MV-4-11 (cell line): ENCODE measurements at regions not wholly inside any gene's neighbourhood (a gene's known extent, or its start where the extent isn't known, plus 50 kb on each side); places are given as distances from the start of the nearest gene placed in this dataset.
"Not testable (repeated sequence)": the region's sequence is repeated elsewhere in the genome, so short reads cannot be mapped to it uniquely, and the experiment has no call there.

Source experiments
- DNase-seq: peaks from one replicate; lab custom pipeline; 2025; lab: John Stamatoyannopoulos, UW

DNA sequence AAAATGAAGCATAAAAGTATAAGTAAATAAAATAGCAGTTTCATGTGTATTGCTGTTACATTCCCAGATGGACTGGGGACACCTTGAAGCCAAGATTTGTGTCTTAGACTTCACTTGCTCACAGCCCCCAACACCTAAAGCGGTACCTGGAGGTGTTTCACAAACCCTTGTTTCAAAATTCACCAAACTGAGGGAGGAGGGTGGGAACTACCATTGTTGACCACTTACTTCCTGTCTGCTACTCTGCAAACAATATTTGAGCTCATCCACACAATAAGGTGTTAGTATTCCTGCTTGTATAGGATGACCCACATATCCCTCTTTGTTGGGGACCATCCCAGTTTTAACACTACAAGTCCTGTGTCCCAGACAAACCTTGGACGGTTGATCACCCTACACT is 115.9 kb upstream of the SYT6 start:
- no peak for DNase-seq

DNA sequence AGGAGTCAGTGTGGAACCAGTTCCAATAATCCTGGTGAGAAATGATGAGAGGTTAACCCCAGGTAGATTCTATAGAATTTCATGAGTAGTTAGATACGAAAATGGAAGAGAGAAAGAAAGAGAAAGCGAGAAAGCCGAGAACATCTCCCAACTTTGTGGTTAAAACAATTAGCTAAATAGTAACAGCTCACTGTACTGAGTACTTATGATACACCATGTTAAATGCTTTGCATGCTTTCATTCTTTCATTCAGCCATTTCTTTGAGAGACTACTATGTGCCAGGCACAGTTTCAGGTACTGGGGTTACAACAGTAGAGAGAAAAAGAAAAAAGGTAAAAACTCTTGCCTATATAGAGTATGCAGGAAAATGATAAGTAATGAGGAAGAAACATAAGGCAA is 109.7 kb upstream of the SYT6 start:
- DNase-seq, result no peak

DNA sequence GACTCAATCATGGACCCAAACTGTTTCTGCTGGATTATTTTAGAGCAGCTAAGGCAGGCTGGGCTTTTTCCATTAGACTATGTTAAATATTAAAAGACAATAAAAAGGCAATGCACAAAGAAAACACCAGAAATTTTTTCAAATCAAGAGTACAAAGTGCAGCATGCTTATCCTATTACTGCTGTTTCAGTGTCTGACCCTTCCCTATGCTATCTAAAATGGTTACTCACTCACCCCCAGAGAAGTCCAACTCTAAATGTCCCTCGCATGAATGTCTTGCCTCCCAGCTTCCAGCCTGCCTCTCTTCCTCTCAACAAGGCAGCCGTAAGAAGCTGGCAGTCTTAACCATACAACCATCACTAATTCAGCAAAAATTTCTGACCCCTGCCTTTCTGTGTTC is 108.7 kb upstream of the SYT6 start:
- no peak for DNase-seq

DNA sequence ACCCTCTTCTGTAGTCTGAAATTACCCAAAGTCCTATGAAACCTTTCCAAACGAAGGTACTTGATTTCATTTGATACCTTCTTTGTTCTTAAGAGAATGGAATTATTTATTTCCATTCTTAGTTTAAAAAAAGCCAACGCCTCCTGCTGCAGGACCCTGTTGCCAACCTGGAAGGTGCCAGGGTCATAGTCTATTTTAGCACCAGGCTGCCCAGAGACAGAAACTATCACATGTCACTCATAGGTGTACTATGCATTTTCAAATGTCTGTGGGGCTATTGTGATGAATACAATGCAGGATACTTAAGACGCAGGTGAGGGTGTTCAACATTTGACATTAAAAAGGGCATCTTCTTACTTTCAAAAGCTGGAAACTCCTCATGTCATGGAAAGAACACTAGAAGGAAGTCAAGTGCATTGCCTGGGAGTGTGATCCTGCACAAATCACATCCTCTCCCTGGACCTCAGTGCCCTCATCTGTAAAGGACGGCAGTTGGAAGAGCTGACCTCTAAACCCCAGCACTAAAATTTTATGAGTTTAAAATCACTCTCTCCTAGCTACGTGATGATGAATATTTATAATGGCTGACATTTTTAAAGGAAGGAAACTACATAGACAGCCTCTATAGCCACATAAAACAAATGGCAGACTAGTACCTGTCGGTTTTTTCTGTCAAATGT is 107.3 kb upstream of the SYT6 start:
- no peak for DNase-seq

DNA sequence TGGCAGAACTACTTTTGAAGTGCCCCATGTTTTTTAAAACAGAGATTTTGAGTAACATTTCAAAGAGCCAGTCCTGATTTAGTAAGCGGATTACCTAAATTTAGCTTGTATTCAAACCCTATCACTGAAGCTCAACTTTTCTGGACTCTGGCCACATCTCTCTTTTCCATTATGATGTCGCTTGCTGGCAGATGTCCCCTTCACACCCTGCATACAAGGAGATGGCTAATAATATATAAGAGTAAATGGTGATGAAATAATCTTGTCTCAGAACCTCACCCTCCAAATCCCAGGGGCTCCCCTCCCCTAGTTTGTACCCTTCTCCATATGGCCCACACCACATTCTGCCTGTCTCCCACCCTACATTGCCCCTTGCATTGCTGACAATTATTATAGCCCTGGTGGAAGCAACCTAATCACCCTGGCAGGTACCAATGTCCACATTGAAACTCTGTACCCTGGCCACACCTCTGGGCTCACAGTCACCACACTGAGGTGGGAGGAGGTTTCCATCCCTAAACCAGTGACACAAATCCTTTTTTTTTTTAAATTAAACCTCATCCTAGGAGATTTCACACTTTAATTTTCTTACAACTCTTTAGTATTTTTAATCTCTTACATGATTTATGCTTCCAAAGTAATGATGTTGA is 106.0 kb upstream of the SYT6 start:
- no peak for DNase-seq

DNA sequence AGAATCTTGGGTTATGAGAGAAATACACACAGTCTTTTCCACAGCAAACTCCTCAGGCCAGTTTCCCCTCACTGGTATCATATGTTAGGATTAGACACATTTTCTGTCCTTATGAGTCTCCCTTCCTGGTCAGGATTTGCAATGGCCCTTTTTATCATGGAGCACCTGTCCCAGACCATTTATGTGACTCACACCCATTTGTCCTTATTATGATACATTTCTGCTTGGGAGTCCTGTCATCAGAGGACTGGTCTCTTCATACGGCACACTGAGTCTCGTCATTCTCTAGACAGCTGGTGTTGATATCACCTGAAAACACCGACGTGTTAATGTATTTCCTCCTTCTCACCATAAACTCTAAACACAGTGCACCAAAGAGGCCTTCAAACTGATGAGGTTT is 105.0 kb upstream of the SYT6 start:
- no peak for DNase-seq

DNA sequence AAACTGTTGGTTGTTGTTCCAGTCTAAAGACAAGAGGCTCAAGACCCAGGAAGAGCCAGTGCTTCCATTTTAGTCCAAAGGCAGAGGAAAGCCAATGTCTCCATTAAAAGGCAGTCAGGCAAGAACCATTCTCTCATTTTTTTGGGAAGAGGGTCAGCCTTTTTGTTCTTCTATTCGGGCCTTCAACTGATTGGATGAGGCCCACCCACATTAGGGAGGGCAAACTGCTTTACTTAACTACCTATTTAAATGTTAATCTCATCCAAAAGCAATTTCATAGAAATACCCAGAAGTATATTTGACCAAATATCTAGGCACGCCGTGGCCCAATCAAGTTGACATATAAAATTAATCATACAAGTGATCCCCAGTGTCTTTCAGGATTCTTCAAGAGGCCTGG is 104.4 kb upstream of the SYT6 start:
- DNase-seq, result no peak

DNA sequence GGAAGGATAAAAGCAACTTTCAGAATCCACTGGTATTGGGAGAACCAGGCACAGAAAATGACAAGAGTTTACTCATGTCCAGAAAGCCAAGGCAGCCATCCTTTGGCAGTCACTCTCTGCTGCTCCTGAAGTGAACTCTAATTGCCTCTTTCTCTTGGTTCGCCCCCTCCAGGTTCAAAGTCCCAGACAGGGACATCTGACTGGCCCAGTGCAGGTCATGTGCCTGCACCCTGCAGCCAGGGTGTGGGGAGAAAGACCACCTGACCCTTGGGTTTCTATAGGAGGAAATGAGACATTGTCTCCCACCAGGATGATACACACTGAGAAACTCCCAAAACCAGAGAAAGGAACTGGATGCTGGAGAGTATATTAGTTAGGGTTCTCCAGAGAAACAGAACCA is 103.9 kb upstream of the SYT6 start:
- DNase-seq, result no peak

DNA sequence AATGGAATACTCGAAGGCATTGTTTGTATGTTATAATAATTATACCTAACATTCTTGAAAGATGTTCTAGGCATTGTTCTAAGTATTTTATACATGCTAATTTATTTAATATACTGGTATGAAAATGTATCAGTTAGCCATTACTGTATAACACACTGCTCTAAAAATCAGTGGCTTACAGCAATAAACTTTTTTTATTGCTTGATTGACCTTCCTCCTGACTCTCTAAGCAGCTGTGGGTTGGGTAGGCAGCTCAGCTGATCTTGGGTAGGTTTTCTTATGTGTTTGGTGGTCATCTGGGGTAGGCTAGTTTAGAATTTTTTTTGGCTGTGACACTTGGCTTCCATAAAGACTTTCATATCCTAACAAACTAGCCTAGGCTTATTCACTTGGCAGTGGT is 100.2 kb upstream of the SYT6 start:
- DNase-seq, result no peak

DNA sequence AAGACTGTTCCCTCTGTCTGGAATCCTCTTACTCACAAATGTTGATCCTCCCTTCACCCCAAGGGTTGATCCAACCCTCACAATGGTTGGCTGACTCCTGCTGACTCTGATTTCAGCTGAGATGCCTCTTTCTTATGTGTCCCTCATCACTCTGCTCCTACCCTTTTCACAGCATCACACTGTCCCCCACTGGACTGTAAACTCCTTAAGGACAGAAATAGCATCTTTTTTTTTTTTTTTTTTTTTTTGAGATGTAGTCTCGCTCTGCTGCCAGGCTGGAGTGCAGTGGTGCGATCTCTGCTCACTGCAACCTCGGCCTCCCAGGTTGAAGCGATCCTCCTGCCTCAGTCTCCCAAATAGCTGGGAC is 97.9 kb upstream of the SYT6 start:
- DNase-seq, result no peak

DNA sequence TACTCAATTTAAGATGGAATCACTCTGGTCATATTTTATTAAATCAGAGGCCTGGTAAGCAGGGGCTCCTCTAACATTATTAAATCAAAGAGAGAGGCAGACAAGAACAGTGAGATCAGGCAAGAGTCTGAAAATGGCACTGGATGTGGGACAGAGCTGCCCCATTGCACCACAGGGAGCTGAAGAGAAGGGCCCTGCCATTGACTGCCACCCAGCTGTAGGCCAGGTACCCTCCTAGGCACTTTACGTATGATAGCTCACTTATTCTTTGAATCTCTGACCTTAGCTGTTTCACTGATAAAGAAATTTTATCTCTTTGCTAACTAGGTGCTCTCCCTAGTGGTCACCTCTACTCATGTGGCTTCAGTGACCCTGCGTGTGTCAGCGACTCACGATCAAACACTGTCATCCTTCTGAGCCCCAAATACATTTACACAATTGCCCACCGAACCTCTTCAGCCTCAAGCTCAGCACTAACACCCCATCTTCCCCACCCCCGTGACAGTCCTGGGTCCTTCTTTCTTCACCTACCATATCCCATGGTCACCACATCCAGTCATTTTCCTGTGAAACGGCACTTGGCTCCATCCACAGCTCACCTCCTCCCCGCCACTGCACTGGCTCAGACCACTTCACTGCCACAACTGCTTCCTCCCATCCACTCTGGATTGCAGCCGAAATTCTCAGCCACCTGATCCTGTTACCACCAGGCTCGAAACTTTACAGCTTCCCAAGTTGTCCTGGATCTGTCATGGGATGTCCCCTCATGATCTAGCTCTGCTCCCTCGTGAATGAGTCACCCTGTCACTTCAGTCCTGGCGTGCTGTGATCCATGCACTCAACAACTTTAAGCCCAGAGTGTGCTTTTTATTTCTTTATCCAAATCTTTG is 97.3 kb upstream of the SYT6 start:
- DNase-seq, result no peak

DNA sequence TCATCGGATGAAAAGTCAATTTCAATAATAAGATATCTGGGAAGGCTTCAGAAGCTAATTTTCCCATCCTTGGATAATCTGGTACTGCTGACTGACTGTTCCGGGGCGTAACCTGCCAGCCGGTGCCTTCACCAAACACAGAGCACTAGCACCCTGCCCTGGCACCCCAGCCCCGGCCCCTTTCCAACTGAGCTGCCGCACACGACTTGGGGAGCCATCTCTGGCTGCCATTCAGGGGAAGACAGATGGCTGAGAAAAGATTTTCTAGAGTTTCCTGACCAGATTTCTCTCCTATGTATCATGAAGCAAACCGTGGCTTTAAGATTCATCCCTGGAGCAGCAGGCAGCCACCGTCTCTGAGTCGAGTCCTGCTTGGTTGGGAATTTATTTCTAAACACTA is 96.0 kb upstream of the SYT6 start:
- no peak for DNase-seq

DNA sequence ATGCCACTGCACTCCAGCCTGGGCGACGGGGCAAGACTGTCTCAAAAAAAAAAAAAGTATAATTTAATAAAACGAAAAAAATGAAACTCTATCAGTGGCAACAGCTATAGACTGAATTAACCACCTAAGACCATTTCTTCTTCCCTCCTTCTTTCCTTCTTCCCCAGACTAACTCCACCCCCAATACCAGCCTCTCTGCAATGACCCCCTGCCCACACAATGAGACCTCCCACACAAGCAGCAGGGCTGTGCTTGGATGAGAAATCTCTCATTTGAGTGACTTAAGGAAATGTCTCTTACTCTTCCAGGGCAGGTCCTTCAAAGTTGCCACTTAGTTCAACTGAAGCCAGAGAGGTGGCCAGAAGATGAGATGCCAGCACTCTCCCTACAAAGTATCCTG is 94.5 kb upstream of the SYT6 start:
- no peak for DNase-seq

DNA sequence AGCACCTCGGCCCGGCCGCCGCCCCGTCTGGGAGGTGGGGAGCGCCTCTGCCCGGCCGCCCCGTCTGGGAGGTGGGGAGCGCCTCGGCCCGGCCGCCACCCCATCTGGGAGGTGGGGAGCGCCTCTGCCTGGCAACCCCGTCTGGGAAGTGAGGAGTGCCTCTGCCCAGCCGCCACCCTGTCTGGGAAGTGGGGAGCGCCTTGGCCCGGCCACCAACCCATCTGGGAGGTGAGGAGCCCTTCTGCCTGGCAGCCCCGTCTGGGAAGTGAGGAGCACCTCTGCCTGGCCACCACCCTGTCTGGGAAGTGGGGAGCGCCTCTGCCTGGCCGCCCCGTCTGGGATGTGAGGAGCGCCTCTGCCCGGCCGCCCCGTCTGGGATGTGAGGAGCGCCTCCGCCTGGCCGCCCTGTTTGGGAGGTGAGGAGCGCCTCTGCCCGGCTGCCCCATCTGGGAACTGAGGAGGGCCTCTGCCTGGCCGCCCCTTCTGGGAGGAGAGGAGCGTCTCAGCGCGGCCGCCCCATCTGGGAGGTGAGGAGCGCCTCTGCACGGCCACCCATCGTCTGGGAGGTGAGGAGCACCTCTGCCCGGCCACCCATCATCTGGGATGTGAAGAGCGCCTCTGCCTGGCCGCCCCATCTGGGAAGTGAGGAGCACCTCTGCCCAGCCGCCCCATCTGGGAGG is 89.0 kb upstream of the SYT6 start:
- DNase-seq, result not testable (repeated sequence)

DNA sequence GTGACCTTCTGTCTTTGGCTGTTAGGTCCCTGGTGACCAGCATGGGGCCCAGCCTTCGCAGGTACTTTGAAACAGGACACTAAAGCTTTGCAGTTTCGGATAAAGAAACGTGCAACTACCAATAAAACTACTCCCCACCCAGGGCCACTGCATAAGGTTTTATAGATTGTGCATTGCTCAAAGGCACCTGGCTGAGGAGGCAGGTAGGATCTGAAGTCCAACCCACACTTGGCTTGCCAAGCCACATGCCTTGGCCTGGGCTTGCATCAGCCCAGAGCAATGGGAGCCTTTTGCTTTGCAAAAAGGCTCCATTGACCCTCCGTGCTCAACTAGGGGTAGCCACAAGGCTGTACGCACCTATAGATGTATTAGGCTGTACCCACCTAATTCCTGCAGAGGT is 84.4 kb upstream of the SYT6 start:
- DNase-seq, result no peak

DNA sequence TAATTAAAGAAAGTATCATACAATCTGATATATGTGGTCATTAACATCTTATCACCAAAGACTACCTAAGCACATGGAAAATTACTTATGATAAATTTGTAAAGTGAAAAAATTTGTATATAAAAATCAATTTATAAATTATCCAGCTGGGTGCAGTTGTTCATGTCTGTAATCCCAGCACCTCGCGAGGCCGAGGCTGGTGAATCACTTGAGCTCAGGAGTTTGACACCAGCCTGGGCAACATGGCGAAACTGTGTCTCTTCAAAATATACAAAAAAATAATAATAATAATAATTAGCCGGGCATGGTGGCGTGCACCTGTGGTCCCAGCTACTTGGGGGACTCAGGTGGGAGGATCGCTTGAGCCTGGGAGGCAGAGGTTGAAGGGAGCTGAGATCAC is 82.8 kb upstream of the SYT6 start:
- no peak for DNase-seq

DNA sequence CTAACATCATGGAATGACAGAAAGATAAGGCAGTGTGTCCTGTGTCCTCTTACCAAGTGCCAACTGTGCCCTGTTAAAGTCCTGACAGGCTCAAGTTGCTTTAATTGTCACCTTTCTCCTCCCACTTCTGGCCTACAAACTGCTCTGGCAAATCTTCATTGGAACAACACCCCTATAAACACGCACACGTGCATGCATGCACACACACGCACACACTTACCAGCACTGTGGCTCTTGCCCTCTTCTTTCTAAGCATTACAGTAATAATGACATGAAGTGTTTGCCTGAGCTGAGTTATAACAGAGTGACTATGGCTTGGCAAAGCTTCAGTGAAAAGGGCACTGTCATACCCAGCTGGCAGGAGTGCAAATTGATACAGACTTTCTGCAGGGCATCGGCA is 82.3 kb upstream of the SYT6 start:
- no peak for DNase-seq

DNA sequence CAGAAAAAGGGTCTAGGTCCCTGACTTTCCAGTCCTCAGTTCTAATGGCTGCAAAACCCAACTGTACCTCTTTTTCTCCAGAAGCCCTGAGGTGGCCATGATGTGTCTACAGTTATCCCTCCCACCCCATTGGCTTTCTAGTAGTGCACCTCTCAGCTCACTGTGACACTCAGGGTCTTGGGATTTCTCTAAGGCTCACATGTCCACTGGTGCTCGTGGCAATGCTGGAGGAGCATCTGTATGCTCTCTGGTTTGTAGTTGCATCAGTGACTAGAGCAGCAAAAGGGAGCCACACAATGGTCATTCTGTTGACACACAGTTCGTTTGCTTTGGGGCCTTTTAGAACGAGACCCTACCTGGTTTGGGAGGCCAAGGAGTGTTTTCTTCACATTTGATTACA is 81.6 kb upstream of the SYT6 start:
- no peak for DNase-seq

DNA sequence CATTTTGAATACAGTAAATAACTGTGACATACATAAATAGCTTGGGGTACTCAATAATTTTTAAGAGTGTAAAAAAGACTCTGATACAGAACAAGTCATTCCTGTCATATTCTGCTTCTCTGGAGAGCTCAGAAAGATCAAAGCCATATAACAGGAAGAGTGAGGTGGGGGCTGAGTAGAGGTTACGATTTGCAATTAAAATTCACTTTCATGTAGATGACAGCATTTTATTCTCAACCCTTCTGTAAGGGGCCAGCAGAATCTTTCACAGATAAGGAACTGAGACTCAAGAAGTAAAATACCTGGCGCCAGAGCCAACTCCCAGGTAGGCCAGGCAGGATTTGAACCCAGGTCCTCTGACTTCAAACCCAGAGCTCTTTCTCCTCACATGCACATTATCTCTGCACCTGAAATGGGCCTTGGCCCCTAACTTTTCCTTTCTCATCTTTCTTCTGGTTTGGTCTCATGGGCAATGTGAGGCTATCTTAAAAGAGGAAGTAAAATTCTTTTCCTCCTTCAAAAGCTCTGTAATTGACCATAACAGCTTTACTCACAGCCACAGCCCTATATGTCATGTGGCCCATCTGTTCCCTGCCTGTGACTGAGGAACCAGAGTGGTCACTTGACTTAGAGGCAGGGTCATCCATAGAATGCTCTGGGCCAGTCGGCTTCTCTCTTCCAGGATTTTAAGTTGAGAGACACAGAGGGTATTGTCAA is 80.9 kb upstream of the SYT6 start:
- DNase-seq, result peak; percentile 95

DNA sequence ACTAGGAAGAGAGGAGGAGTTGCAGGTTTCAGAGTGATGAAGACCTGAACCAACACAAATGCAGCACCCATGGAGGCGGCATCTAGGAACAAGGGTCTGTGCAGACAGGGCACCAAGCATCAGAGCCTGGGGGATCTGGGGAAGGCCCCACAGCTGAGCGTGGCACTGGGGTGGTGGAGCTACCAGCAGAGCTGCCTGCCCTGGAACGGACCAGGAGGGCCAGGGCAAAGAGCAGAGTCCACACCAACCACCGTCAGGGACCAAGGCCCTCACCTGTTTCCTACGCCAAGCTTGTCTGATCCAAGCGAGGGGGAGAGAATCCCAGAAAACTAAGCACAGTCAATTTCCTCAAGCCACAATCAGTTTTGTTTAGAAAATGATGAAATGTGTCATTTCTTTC is 79.0 kb upstream of the SYT6 start:
- no peak for DNase-seq

DNA sequence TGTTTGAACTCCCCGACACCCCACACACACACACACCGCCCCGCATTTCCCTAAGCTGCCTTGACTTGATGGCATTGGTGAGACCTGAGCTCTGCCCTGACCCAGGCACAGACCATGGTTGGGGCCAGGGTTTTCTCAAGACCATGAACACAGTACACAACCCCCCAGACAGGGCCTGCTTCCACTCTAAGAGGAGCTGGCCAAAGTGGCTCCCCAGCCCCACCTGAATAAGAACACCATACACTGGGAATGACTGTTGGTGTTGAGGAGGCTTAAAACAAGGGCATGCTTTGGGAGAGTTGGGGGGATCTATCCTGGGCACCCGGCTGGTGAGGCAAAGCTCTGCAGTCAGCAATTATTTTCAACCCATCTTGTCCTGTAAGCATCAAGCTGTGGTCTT is 77.6 kb upstream of the SYT6 start:
- DNase-seq, result no peak

DNA sequence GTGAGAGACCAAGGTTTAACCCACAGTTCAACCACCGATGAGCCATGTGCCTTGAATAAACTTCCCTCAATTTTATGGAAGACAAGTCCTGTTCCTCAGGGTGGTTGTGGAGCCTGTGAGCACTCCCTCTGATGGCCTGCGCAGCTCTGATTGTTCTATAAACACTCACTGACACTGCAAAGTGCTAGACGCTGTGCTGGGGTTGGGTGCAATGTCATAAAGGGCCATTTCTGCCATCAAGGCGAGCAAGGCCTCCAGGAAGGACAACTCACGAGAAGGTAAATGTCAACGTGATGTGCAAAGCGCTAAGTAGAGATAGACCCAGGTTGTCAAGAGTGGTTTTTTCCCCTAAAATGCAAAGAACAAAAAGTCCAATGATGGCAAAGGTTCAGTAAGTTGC is 75.7 kb upstream of the SYT6 start:
- DNase-seq, result no peak
